Esophagus squamous epithelium (tissue), 4 donors: ENCODE measurements at regions not wholly inside any gene's neighbourhood (a gene's known extent, or its start where the extent isn't known, plus 50 kb on each side); places are given as distances from the start of the nearest gene placed in this dataset.

ENCODE experiments used
- CTCF ChIP-seq, 6 experiments: fragments of 450-650 bp in 4 of 6; fragments of 200-600 bp in 2 of 6; sonication (generic) in 2 of 6; IDR thresholded peaks; one replicate each; pipeline ENCODE4 v1.5.1; 2016 to 2019; ENCODE audit warnings: antibody characterized with exemption in 6 of 6, mild to moderate bottlenecking in 4 of 6, moderate library complexity in 4 of 6
- POLR2A ChIP-seq, 4 donors: fragments of 450-650 bp; IDR thresholded peaks; one replicate each; pipeline ENCODE4 v1.6.1; 2017; ENCODE audit warnings: antibody characterized with exemption in 4 of 4, mild to moderate bottlenecking in 4 of 4, moderate library complexity in 3 of 4

GRCh38 chr1:112805155-112805853, 90.2 kb upstream of the PPM1J start:
- TF ChIP-seq CTCF (IDR thresholded peaks at IDR 0.05) (no peak), POLR2A (IDR thresholded peaks at IDR 0.05) (no peak)
